Ovary (tissue), 7 donors: ENCODE measurements at regions not wholly inside any gene's neighbourhood (a gene's known extent, or its start where the extent isn't known, plus 50 kb on each side); places are given as distances from the start of the nearest gene placed in this dataset.
"Not testable (repeated sequence)": the region's sequence is repeated elsewhere in the genome, so short reads cannot be mapped to it uniquely, and the experiment has no call there.

Source experiments
- DNase-seq, 5 donors: peaks; one replicate each; pipeline ENCODE4 v3.0.0-alpha.2; 2019 to 2020
- H3K27ac ChIP-seq, 2 donors: fragments of 200-600 bp; one replicate each; pipeline versions ENCODE4 v1.5.1 to v1.8.0; 2019 to 2022
- H3K27me3 ChIP-seq: fragments of 200-600 bp; one replicate; pipeline ENCODE4 v1.8.0; 2022
- H3K36me3 ChIP-seq: fragments of 200-600 bp; sonication (generic); one replicate; pipeline ENCODE4 v1.5.1; 2019
- H3K4me1 ChIP-seq: one replicate; pipeline ENCODE4 v1.8.1; 2013; ENCODE audit warnings: mild to moderate bottlenecking, moderate library complexity; ENCODE audit not compliant: insufficient read depth
- H3K4me3 ChIP-seq: fragments of 200-600 bp; sonication (generic); one replicate; pipeline ENCODE4 v1.5.1; 2017
- H3K9me3 ChIP-seq, 2 donors: fragments of 200-600 bp in 1 of 2; sonication (generic) in 1 of 2; one replicate each; pipeline versions ENCODE4 v1.5.1 to v1.8.1; 2013 to 2019; ENCODE audit warnings: mild to moderate bottlenecking in 1 of 2, moderate library complexity in 1 of 2
- EP300 ChIP-seq: sonication (generic); formaldehyde crosslinking; IDR thresholded peaks from one replicate; pipeline ENCODE4 v1.6.1; 2017; ENCODE audit warnings: antibody characterized with exemption
- POLR2A ChIP-seq: fragments of 450-650 bp; IDR thresholded peaks from one replicate; pipeline ENCODE4 v1.6.1; 2017; ENCODE audit warnings: antibody characterized with exemption, mild to moderate bottlenecking, moderate library complexity
- WGBS, 3 donors: extraction: QIAGEN DNeasy Blood & Tissue Kit in 1 of 3; methylation state at CpG; one replicate each; pipeline versions ENCODE4 v1.1.5 to v1.1.7; 2013 to 2017; 5-methylcytosine and 5-hydroxymethylcytosine counted together
- intact Hi-C, 4 donors: fragments of 100-400 bp; cut with DNase I; formaldehyde crosslinking; loops; one replicate each; pipeline versions ENCODE4 v1.11.0 to v1.15.1; 2022 to 2023
- TF ChIP-seq, protein P1 (sequence below), 3 donors: fragments of 450-650 bp in 2 of 3; fragments of 200-600 bp in 1 of 3; IDR thresholded peaks; one replicate each; pipeline versions ENCODE4 v1.5.1 to v1.8.0; 2016 to 2022; ENCODE audit warnings: antibody characterized with exemption in 3 of 3, mild to moderate bottlenecking in 1 of 3
- donor health status: DM: no; HTN: no; CAD: no; lungs with moderate emphysema.
- donor health status: DM: no; HTN: no; CAD: no.
- donor health status: Bipolar disorder and iron deficiency.
- donor health status: DM: no; HTN: no; CAD: no.
- donor health status: DM: yes; HTN: yes; CAD: no.

DNA sequence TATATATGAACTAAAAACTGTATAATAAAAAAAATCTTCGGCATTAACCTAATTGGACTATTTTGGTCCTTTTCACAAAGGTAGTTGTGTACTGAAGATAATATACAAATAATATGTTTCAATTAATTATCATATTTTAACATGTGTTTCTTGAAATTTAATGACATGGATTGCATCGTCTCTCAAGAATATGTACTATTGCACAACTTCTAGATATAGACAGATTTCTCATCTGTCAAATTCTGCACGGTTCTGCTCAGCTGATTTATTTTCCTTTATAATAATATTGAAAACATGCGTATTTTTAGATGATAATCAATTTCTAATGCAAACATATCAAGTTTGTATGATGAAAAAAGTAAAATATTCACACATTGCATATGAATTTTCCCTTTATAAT, 498.7 kb upstream of the PABPC4L start:
- DNase-seq, result no peak
- WGBS, 3 donors, result 78 to 86% (median 85%) methylated on average over 4 of the region's 4 CpGs
- H3K27ac ChIP-seq, result no peak overlapping the region
- no peaks in the 10 kb centered on the region for H3K27me3 ChIP-seq
- H3K4me3 ChIP-seq, result no peak overlapping the region
- no peaks in the 10 kb centered on the region for H3K9me3 ChIP-seq
- H3K36me3 ChIP-seq, result no peaks in the 10 kb centered on the region
- intact Hi-C loops, result no loop called here
- no peak for TF ChIP-seq EP300
- no peak for TF ChIP-seq POLR2A
- H3K4me1 ChIP-seq, result no peaks in the 10 kb centered on the region

DNA sequence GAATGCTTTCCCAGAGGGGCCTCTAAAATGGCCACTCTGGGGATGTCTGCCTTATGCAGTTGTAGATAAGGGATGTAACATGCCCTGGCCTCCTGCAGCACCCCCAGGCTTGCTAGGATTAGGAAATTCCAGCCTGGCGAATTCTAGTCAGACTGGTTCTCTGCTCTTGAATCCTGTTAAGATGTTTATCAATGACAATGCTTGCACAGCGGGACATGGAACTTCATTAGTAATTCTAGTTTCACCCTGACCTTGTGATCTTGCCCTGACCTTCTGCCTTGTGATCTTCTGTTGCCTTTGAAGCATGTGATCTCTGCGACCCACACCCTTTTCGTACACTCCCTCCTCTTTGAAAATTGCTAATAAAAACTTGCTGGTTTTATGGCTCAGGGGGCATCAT, 497.2 kb upstream of the PABPC4L start:
- H3K4me1 ChIP-seq, intact Hi-C loops, DNase-seq, H3K27me3 ChIP-seq, H3K27ac ChIP-seq, H3K36me3 ChIP-seq, H3K9me3 ChIP-seq, H3K4me3 ChIP-seq: not testable (repeated sequence)
- WGBS, 3 donors, result 92 to 95% (median 93%) methylated on average over 4 of the region's 4 CpGs

DNA sequence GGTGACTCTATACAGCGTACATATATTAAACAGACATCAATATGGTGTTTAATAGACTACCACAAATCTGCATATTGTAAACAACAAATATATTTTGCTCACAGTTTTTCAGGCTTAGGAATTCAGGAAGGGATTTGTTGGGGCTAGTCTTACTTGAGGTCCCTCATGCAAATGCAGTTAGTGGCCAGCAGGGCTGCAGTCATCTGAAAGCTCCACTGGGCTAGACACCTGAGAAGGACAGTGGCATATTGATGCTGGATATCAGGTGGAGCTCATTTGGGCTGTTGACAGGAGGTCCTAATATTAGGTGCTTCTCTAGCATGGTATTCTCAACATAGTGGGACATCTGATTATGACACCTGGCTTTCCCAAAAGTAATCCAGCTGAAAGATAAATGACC, 493.8 kb upstream of the PABPC4L start:
- intact Hi-C loops, result no loop called here
- no peak for DNase-seq
- TF ChIP-seq, protein P1, sequence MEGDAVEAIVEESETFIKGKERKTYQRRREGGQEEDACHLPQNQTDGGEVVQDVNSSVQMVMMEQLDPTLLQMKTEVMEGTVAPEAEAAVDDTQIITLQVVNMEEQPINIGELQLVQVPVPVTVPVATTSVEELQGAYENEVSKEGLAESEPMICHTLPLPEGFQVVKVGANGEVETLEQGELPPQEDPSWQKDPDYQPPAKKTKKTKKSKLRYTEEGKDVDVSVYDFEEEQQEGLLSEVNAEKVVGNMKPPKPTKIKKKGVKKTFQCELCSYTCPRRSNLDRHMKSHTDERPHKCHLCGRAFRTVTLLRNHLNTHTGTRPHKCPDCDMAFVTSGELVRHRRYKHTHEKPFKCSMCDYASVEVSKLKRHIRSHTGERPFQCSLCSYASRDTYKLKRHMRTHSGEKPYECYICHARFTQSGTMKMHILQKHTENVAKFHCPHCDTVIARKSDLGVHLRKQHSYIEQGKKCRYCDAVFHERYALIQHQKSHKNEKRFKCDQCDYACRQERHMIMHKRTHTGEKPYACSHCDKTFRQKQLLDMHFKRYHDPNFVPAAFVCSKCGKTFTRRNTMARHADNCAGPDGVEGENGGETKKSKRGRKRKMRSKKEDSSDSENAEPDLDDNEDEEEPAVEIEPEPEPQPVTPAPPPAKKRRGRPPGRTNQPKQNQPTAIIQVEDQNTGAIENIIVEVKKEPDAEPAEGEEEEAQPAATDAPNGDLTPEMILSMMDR (IDR thresholded peaks at IDR 0.05), result no peak
- TF ChIP-seq EP300 (no peak), POLR2A (no peak)
- H3K27ac ChIP-seq, result no peak overlapping the region
- no peaks in the 10 kb centered on the region for H3K27me3 ChIP-seq
- no peaks in the 10 kb centered on the region for H3K4me1 ChIP-seq
- H3K9me3 ChIP-seq, result no peaks in the 10 kb centered on the region
- 92 to 96% (median 94%) methylated on average over 1 of the region's 1 CpG for WGBS, 3 donors
- H3K36me3 ChIP-seq, result no peaks in the 10 kb centered on the region
- H3K4me3 ChIP-seq, result no peak overlapping the region

DNA sequence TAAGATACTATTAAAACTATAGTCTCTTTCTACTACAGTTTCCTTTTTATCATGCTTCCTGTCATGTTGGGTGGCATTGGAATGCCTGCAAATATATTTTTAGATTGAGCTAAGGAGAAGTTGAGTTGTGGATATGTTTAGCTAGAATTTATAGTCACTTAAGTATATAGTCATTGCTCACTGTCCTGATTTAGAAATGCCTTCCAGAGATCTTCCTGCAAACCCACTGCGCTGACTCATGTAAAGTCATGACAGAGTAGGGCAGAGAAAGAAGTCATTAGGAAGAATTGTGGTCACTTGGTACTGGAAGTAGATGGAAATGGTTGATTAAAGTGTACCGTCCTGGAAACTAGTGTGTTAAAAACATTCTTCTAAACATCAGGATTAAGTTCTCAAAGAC, 490.3 kb upstream of the PABPC4L start:
- Histone ChIP-seq H3K36me3 (no peaks in the 10 kb centered on the region), H3K9me3 (no peaks in the 10 kb centered on the region), H3K27ac (no peak overlapping the region), H3K27me3 (no peaks in the 10 kb centered on the region), H3K4me1 (no peaks in the 10 kb centered on the region), H3K4me3 (no peak overlapping the region)
- TF ChIP-seq EP300 (no peak), POLR2A (no peak)
- TF ChIP-seq, protein P1 (IDR thresholded peaks at IDR 0.05), result no peak
- WGBS, 3 donors, result 91 to 93% (median 91%) methylated on average over 2 of the region's 2 CpGs
- DNase-seq, result no peak
- intact Hi-C loops, result no loop called here

DNA sequence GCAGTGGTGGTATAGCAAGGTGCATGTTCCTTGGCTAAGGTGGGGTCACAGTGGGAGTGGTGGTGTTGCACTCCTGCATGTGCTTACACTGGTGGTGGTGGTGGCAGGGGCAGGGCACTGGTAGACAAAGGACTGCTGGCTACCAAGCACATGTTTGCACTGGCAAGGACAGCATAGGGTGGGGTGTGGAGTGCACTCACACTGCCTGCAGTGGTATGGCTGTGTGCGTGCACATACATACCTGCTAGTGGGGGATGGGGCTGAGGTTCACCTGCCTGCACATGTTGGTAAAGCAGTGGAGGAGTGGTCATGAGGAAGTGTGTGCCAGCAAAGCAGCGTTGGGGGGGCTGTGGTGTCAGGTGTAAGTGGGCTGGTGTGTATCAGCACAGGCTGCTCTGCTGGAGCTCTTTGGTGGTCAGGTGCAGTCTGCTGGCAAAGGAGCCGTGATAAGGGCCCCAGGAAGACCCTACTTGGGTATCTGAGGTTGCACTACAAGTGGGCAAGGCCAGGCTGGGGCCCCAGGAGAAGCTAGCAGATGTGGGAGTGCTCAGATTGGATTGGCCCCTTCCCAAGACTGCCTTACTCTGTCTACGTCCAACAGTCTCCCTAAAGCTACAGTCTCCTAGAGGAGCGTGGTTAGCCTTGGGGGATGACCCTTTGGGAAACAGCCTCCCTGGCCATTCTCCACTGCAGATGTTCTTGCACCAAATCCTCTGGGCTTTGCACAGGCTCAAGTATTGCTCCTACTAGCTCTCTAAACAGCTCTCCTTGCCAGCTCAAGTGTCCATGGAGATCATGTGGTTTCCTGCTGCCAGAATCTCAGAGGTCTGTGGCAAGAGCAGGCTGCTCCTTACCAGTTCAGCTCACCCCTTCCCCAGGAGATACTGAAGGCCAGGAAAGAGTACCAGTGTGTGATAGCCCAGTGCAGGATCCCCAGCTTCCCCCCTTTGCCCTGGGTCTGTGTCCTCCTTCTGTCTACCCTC, 486.3 kb upstream of the PABPC4L start:
- Histone ChIP-seq H3K9me3 (no peaks in the 10 kb centered on the region), H3K27ac (no peak overlapping the region), H3K36me3 (no peaks in the 10 kb centered on the region), H3K4me3 (no peak overlapping the region), H3K27me3 (no peaks in the 10 kb centered on the region), H3K4me1 (no peaks in the 10 kb centered on the region)
- no peak for DNase-seq
- WGBS, 3 donors, result 73 to 87% (median 86%) methylated on average over 5 of the region's 5 CpGs
- TF ChIP-seq POLR2A, result no peak
- no peak for TF ChIP-seq EP300
- TF ChIP-seq, protein P1 (IDR thresholded peaks at IDR 0.05), result no peak
- intact Hi-C loops, result no loop called here
